ENCODE measurements at regions not wholly inside any gene's neighbourhood (a gene's known extent, or its start where the extent isn't known, plus 50 kb on each side); places are given as distances from the start of the nearest gene placed in this dataset.

DNA sequence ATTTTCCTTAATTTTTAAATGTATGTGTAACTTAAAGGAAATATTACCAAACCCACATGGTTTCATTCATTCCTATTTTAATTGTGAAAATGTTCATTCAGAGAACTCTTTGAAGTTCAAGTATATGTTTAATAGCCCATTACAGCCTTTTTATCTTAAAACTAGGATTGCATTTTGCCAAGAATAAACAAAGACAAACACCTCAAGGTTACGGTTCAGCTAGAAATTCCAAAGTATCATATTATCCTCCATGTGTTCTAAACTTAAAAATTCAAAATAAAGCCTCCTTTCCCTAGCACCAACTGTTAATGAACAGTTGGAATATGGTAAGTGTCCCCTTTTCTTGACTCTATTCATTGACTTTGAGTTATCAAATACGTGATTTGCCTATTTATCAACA lies 215.6 kb upstream of the SEMA3E start:
- H2AFZ ChIP-seq (ENCODE audit: low read length) = no peak overlapping the region
- H3K18ac ChIP-seq (ENCODE audit: extremely low read depth, low read length) = no peak overlapping the region
- H4K91ac ChIP-seq (replicated peaks; ENCODE audit: insufficient read length, low read length) = no peak overlapping the region
- no peak for TF ChIP-seq MAX (IDR thresholded peaks at IDR 0.05)
- H3K27ac ChIP-seq (ENCODE audit: low read depth, low read length) = no peak overlapping the region
- H2BK120ac ChIP-seq (replicated peaks; ENCODE audit: low read depth, low read length) = no peak overlapping the region
- no peaks in the 10 kb centered on the region for H3K79me1 ChIP-seq (ENCODE audit: low read depth, low read length)
- no peaks in the 10 kb centered on the region for H3K23me2 ChIP-seq (ENCODE audit: low read depth, low read length)
- no peak overlapping the region for H3K14ac ChIP-seq (ENCODE audit: insufficient read length)
- H4K8ac ChIP-seq (ENCODE audit: extremely low read depth, insufficient read depth, low read length) = no peak overlapping the region
- H3K79me2 ChIP-seq (ENCODE audit: control insufficient read depth in 1 of 2, insufficient read depth in 2 of 2, low read length in 2 of 2) = no peaks in the 10 kb centered on the region
- H3K27me3 ChIP-seq (replicated peaks in 1 of 4; ENCODE audit: control insufficient read depth in 3 of 4, extremely low read depth in 1 of 4, insufficient read depth in 3 of 4, low read length in 3 of 4) = no peaks in the 10 kb centered on the region
- no peak overlapping the region for H3K9ac ChIP-seq (replicated peaks in 1 of 4; ENCODE audit: extremely low read depth in 1 of 4, low read depth in 3 of 4, low read length in 3 of 4)
- no peaks in the 10 kb centered on the region for H3K36me3 ChIP-seq (ENCODE audit: control insufficient read depth in 2 of 4, insufficient read depth in 4 of 4, low read length in 3 of 4)
- H3K4me3 ChIP-seq (ENCODE audit: extremely low read depth in 1 of 4, insufficient read depth in 2 of 4, low read depth in 3 of 4, low read length in 4 of 4) = no peak overlapping the region
- H2BK12ac ChIP-seq (ENCODE audit: low read depth, low read length) = no peak overlapping the region
- no peak overlapping the region for H3K23ac ChIP-seq (ENCODE audit: insufficient read length)
- no peak overlapping the region for H2BK5ac ChIP-seq (ENCODE audit: low read depth, low read length)
- H3K56ac ChIP-seq (replicated peaks; ENCODE audit: insufficient read length, low read depth, low read length) = no peak overlapping the region
- FAIRE-seq = no peak
- H2BK15ac ChIP-seq (ENCODE audit: low read length) = no peak overlapping the region
- no peak overlapping the region for H2BK20ac ChIP-seq (ENCODE audit: low read length)
- WGBS, 2 experiments (ENCODE audit: extremely low coverage in 1 of 2, insufficient coverage in 1 of 2, insufficient read length in 1 of 2, insufficient replicate concordance in 2 of 2, low coverage in 1 of 2, low lambda C conversion rate in 2 of 2, missing lambda C conversion rate in 1 of 2) = 94% methylated on average over 2 of the region's 2 CpGs; no CpG with 5 or more reads in 1 of the 2 experiments
- no peaks in the 10 kb centered on the region for H3K9me3 ChIP-seq (ENCODE audit: insufficient read depth in 2 of 2, low read depth in 1 of 2, low read length in 1 of 2)
- H3K4me1 ChIP-seq (replicated peaks in 1 of 4; ENCODE audit: control insufficient read depth in 3 of 4, insufficient read depth in 4 of 4, low read length in 3 of 4) = no peaks in the 10 kb centered on the region
- CTCF ChIA-PET (ENCODE audit: partially characterized antibody) = no interaction called here
- no peak overlapping the region for H2AK5ac ChIP-seq (ENCODE audit: low read depth, low read length)
- no peak overlapping the region for H4K5ac ChIP-seq (ENCODE audit: insufficient read length, low read depth, low read length)
- POLR2A ChIA-PET (ENCODE audit: partially characterized antibody) = no interaction called here
- no peak overlapping the region for H3K4ac ChIP-seq (replicated peaks; ENCODE audit: insufficient read length, low read depth, low read length)
- DNase-seq (ENCODE audit: low read depth in 1 of 2, low spot score in 2 of 2) = no peak
- H3K4me2 ChIP-seq (ENCODE audit: insufficient read depth in 1 of 2, low read depth in 2 of 2, low read length in 2 of 2) = no peak overlapping the region
- no peaks in the 10 kb centered on the region for H4K20me1 ChIP-seq (replicated peaks in 1 of 2; ENCODE audit: control insufficient read depth in 1 of 2, insufficient read depth in 2 of 2, low read length in 2 of 2)

Data from H1 (cell line).